K562 (cell line): ENCODE measurements at regions not wholly inside any gene's neighbourhood (a gene's known extent, or its start where the extent isn't known, plus 50 kb on each side); places are given as distances from the start of the nearest gene placed in this dataset.

Source experiments
- ATAC-seq: fragments of 200-7000 bp; cut with Tn5 transposase; 3 replicates; pipeline ENCODE4 v1.9.1; 2020; ENCODE audit warnings: moderate library complexity
- BruUV-seq: library from RNA; stranded (reverse); fragments of 400-500 nt; replicated peaks from 2 replicates; lab custom pipeline; 2021; lab: Mats Ljungman, UMichigan
- CTCF ChIA-PET: fragments of 300-600 bp; formaldehyde crosslinking; extraction: SDS; loops from one replicate; lab custom pipeline; 2021; ENCODE audit warnings: low intra/inter-chr PET ratio; lab: Yijun Ruan, JAX
- POLR2A ChIA-PET: fragments of 300-600, 350-650 bp; sonication (Branson Sonifier 250); formaldehyde crosslinking; extraction: SDS; loops from one replicate; lab custom pipeline; 2021; ENCODE audit warnings: antibody characterized with exemption, inconsistent platforms; lab: Yijun Ruan, JAX
- DNase-seq, 4 experiments: peaks; one replicate each; pipeline versions ENCODE4 v3.0.0 to v3.0.0-alpha.2; 2011 to 2018; ENCODE audit warnings: low spot score in 3 of 4, mixed read lengths in 3 of 4; ENCODE audit errors: extremely low read depth in 1 of 4
- FAIRE-seq: peaks from 2 replicates; lab custom pipeline; 2011; peaks lifted over from hg19 to GRCh38; lab: Jason Lieb, UNC
- H2AFZ ChIP-seq: 2 replicates; pipeline ENCODE4 v1.6.0; 2011; ENCODE audit warnings: low read depth, low read length, control low read depth, inconsistent platforms
- H3K27ac ChIP-seq: fragments of 200-600 bp; 3 replicates; pipeline ENCODE4 v1.8.0; 2011; ENCODE audit warnings: low read depth, mild to moderate bottlenecking, control low read depth, inconsistent platforms, low read length, moderate library complexity, mixed read lengths; ENCODE audit errors: extremely low read depth
- H3K27me3 ChIP-seq, 2 experiments: fragments of 300-600 bp in 1 of 2; 2 replicates in 1 of 2; 3 replicates in 1 of 2; pipeline versions ENCODE4 v1.6.0 to v1.8.0; 2011; ENCODE audit warnings: inconsistent platforms in 2 of 2, low read length in 2 of 2, mild to moderate bottlenecking in 1 of 2, mixed read lengths in 1 of 2, moderate library complexity in 1 of 2; ENCODE audit not compliant: control insufficient read depth in 2 of 2, insufficient read depth in 2 of 2
- H3K36me3 ChIP-seq: fragments of 300-600 bp; 3 replicates; pipeline ENCODE4 v1.8.0; 2011; ENCODE audit warnings: mild to moderate bottlenecking, low read length, inconsistent platforms; ENCODE audit not compliant: control insufficient read depth, insufficient read depth
- H3K4me1 ChIP-seq, 2 experiments: fragments of 200-600 bp in 1 of 2; replicated peaks in 1 of 2; 2 replicates in 1 of 2; 3 replicates in 1 of 2; pipeline versions ENCODE4 v1.5.1 to v1.8.0; 2011; ENCODE audit warnings: inconsistent platforms in 2 of 2, low read length in 2 of 2, mild to moderate bottlenecking in 1 of 2, mixed read lengths in 1 of 2, moderate library complexity in 1 of 2; ENCODE audit not compliant: control insufficient read depth in 2 of 2, insufficient read depth in 2 of 2
- H3K4me2 ChIP-seq: 2 replicates; pipeline ENCODE4 v1.6.1; 2011; ENCODE audit warnings: low read length, control low read depth, inconsistent platforms, mixed read lengths; ENCODE audit not compliant: insufficient read depth
- H3K4me3 ChIP-seq: fragments of 200-600 bp; sonication (generic), shearing (Covaris generic); 2 replicates; pipeline ENCODE4 v1.5.1; 2016; ENCODE audit warnings: control low read depth, inconsistent platforms
- H3K79me2 ChIP-seq: fragments of 200-600 bp; 3 replicates; pipeline ENCODE4 v1.8.0; 2011; ENCODE audit warnings: low read length, inconsistent platforms; ENCODE audit not compliant: control insufficient read depth, insufficient read depth
- H3K9ac ChIP-seq, 2 experiments: 2 replicates each; pipeline versions ENCODE4 v1.6.0 to v1.6.1; 2011; ENCODE audit warnings: low read depth in 2 of 2, low read length in 2 of 2, control low read depth in 1 of 2, inconsistent platforms in 1 of 2, mild to moderate bottlenecking in 1 of 2, mixed read lengths in 1 of 2; ENCODE audit not compliant: insufficient read depth in 1 of 2
- H3K9me1 ChIP-seq: one replicate; pipeline ENCODE4 v1.6.0; 2011; ENCODE audit warnings: inconsistent platforms, mild to moderate bottlenecking, low read length, moderate library complexity; ENCODE audit not compliant: control insufficient read depth, insufficient read depth
- H3K9me3 ChIP-seq: replicated peaks from 2 replicates; pipeline ENCODE4 v1.5.1; 2011; ENCODE audit warnings: low read depth, low read length, inconsistent platforms; ENCODE audit not compliant: control insufficient read depth, insufficient read depth
- H4K20me1 ChIP-seq: replicated peaks from 2 replicates; pipeline ENCODE4 v1.6.1; 2011; ENCODE audit warnings: low read length, inconsistent platforms, mixed read lengths; ENCODE audit not compliant: control insufficient read depth, insufficient read depth
- EP300 ChIP-seq: IDR thresholded peaks from 2 replicates; pipeline ENCODE4 v1.6.1; 2012; ENCODE audit warnings: low read length, improper control_type of control experiment
- IRF2 ChIP-seq: sonication (generic); formaldehyde crosslinking; IDR thresholded peaks from 2 replicates; pipeline ENCODE4 v1.8.1; 2022; ENCODE audit warnings: mild to moderate bottlenecking, missing genetic modification reagents
- MYNN ChIP-seq, 2 experiments: sonication (generic); formaldehyde crosslinking in 1 of 2; IDR thresholded peaks; 2 replicates each; pipeline versions ENCODE4 v1.5.0 to v1.6.1; 2016 to 2020; ENCODE audit warnings: antibody characterized with exemption in 1 of 2, missing genetic modification reagents in 1 of 2
- NELFE ChIP-seq: IDR thresholded peaks from 2 replicates; pipeline ENCODE4 v1.6.1; 2011; ENCODE audit warnings: mild to moderate bottlenecking; ENCODE audit not compliant: insufficient read depth, insufficient read length
- RBM22 ChIP-seq: fragments of 200-400 bp; formaldehyde crosslinking; IDR thresholded peaks from 2 replicates; pipeline ENCODE4 v1.6.1; 2018; ENCODE audit warnings: low read length, low read depth; ENCODE audit not compliant: poor library complexity, severe bottlenecking
- TAF15 ChIP-seq: fragments of 200-400 bp; formaldehyde crosslinking; IDR thresholded peaks from 2 replicates; pipeline ENCODE4 v1.6.1; 2017; ENCODE audit warnings: mild to moderate bottlenecking, low read depth, low read length, moderate library complexity
- TSHZ1 ChIP-seq: fragments of 250-450 bp; sonication (Bioruptor Pico); IDR thresholded peaks from 2 replicates; pipeline ENCODE4 v1.4.0; 2020; ENCODE audit warnings: mild to moderate bottlenecking, moderate library complexity
- ZBTB11 ChIP-seq, 3 experiments: fragments of 200-800 bp in 1 of 3; fragments of 250-450 bp in 1 of 3; fragments of 450-650 bp in 1 of 3; sonication (Bioruptor Pico) in 1 of 3; sonication (Bioruptor generic) in 1 of 3; formaldehyde crosslinking in 1 of 3; IDR thresholded peaks; 2 replicates each; pipeline versions ENCODE4 v1.6.1 to v1.8.0; 2016 to 2022; ENCODE audit warnings: mild to moderate bottlenecking in 2 of 3, missing genetic modification characterization in 2 of 3, missing compliant biosample characterization in 1 of 3, moderate library complexity in 1 of 3
- ZNF253 ChIP-seq: fragments of 250-450 bp; sonication (Bioruptor Pico); conservative IDR thresholded peaks from 2 replicates; pipeline ENCODE4 v1.6.1; 2021; ENCODE audit warnings: mild to moderate bottlenecking
- ZNF561 ChIP-seq: fragments of 450-650 bp; formaldehyde crosslinking; conservative IDR thresholded peaks from 2 replicates; pipeline ENCODE4 v1.4.0; 2020; ENCODE audit warnings: mild to moderate bottlenecking, moderate library complexity
- ZNF778 ChIP-seq: fragments of 450-650 bp; formaldehyde crosslinking; IDR thresholded peaks from 2 replicates; pipeline ENCODE4 v1.4.0; 2020; ENCODE audit warnings: mild to moderate bottlenecking, moderate library complexity
- ZZZ3 ChIP-seq: fragments of 450-650 bp; IDR thresholded peaks from 2 replicates; pipeline ENCODE4 v1.6.1; 2016; ENCODE audit warnings: antibody characterized with exemption, mild to moderate bottlenecking, moderate library complexity
- WGBS: fragments of 100-300 bp; shearing (Covaris generic); methylation state at CpG from one replicate; pipeline ENCODE4 v1.1.6; 2016; ENCODE audit warnings: low coverage, mixed read lengths; ENCODE audit not compliant: insufficient coverage; ENCODE audit errors: missing lambda C conversion rate; 5-methylcytosine and 5-hydroxymethylcytosine counted together
- in situ Hi-C: fragments of 300-500 bp; cut with MboI; formaldehyde crosslinking; loops from 4 replicates; pipeline ENCODE4 v1.15.0; 2018; ENCODE audit warnings: inconsistent platforms, mixed read lengths
- intact Hi-C: fragments of 100-400 bp; cut with micrococcal nuclease; formaldehyde crosslinking; loops from 2 replicates; pipeline ENCODE4 v1.14.2; 2022
- TF ChIP-seq, protein P1 (sequence below): conservative IDR thresholded peaks from 2 replicates; pipeline ENCODE4 v1.6.1; 2011; ENCODE audit warnings: low read depth, mild to moderate bottlenecking, low read length; ENCODE audit not compliant: control insufficient read depth

- TF ChIP-seq RBM22 (no peak), ZNF778 (CRISPR knock-in tag) (no peak), TSHZ1 (CRISPR knock-in tag) (no peak), IRF2 (CRISPR knock-in tag) (no peak), ZNF561 (CRISPR knock-in tag) (no peak), ZZZ3 (no peak)
Measured at GRCh38 chr11:80214413-80214812, 773.6 kb upstream of the TENM4 start (continued).

- H2AFZ ChIP-seq = no peak overlapping the region
- no peak overlapping the region for H3K9ac ChIP-seq
- in situ Hi-C loops (no loop called here), intact Hi-C loops (no loop called here)
- ATAC-seq (no peak), DNase-seq (no peak), FAIRE-seq (no peak)
- no peaks in the 10 kb centered on the region for H3K9me3 ChIP-seq
- ChIA-PET POLR2A (no interaction called here), CTCF (no interaction called here)
- no peaks in the 10 kb centered on the region for H3K36me3 ChIP-seq
- no peaks in the 10 kb centered on the region for H3K9me1 ChIP-seq
- H4K20me1 ChIP-seq = no peaks in the 10 kb centered on the region
- no peaks in the 10 kb centered on the region for H3K27me3 ChIP-seq
- H3K27ac ChIP-seq = no peak overlapping the region
- whole genome bisulfite sequencing = 2% methylated on average over 3 of the region's 3 CpGs
- H3K4me3 ChIP-seq = no peak overlapping the region
- H3K4me1 ChIP-seq = no peaks in the 10 kb centered on the region
- H3K79me2 ChIP-seq = no peaks in the 10 kb centered on the region
- H3K4me2 ChIP-seq = no peak overlapping the region
- BruUV-seq = no TSS peak
- TF ChIP-seq EP300 (no peak), TAF15 (no peak), MYNN (IDR thresholded peaks at IDR 0.05) (no peak), MYNN (CRISPR knock-in tag; IDR thresholded peaks at IDR 0.05) (no peak), ZBTB11 (CRISPR knock-in tag; IDR thresholded peaks at IDR 0.05) (no peak), NELFE (no peak), ZNF253 (CRISPR knock-in tag) (no peak)
- TF ChIP-seq, protein P1, sequence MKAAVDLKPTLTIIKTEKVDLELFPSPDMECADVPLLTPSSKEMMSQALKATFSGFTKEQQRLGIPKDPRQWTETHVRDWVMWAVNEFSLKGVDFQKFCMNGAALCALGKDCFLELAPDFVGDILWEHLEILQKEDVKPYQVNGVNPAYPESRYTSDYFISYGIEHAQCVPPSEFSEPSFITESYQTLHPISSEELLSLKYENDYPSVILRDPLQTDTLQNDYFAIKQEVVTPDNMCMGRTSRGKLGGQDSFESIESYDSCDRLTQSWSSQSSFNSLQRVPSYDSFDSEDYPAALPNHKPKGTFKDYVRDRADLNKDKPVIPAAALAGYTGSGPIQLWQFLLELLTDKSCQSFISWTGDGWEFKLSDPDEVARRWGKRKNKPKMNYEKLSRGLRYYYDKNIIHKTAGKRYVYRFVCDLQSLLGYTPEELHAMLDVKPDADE = no peak
Measured at GRCh38 chr11:80211673-80212072, 770.8 kb upstream of the TENM4 start.
